SK-N-SH (cell line): ENCODE measurements at regions not wholly inside any gene's neighbourhood (a gene's known extent, or its start where the extent isn't known, plus 50 kb on each side); places are given as distances from the start of the nearest gene placed in this dataset.

Source experiments
- CTCF ChIA-PET: fragments of 300-600, 350-600 bp; formaldehyde crosslinking; extraction: SDS; loops from one replicate; lab custom pipeline; 2021; lab: Yijun Ruan, JAX
- POLR2A ChIA-PET: fragments of 350-600 bp; sonication (Branson Sonifier 250); formaldehyde crosslinking; extraction: SDS; loops from one replicate; lab custom pipeline; 2020; ENCODE audit warnings: antibody characterized with exemption, inconsistent platforms; lab: Yijun Ruan, JAX
- DNase-seq: peaks from one replicate; pipeline ENCODE4 v3.0.0; 2012
- H2AFZ ChIP-seq: fragments of 200-600 bp; sonication (generic); 2 replicates; pipeline ENCODE4 v1.8.1; 2016; ENCODE audit warnings: antibody characterized with exemption, mild to moderate bottlenecking, low read depth
- H3F3A ChIP-seq: fragments of 200-600 bp; sonication (generic); replicated peaks from 2 replicates; pipeline ENCODE3; 2016; ENCODE audit warnings: antibody characterized with exemption, mild to moderate bottlenecking; ENCODE audit not compliant: insufficient read depth
- H3K27ac ChIP-seq, 2 experiments: fragments of 200-500 bp in 1 of 2; fragments of 200-600 bp in 1 of 2; sonication (Bioruptor generic) in 1 of 2; sonication (generic), shearing (Covaris generic) in 1 of 2; 2 replicates each; pipeline versions ENCODE4 v1.5.1 to v1.6.1; 2014 to 2016; ENCODE audit warnings: low read depth in 2 of 2, inconsistent platforms in 1 of 2, low read length in 1 of 2, mild to moderate bottlenecking in 1 of 2, mixed read lengths in 1 of 2
- H3K27me3 ChIP-seq: fragments of 200-600 bp; sonication (generic), shearing (Covaris generic); 2 replicates; pipeline ENCODE4 v1.6.1; 2016; ENCODE audit warnings: mixed run types; ENCODE audit not compliant: insufficient read depth
- H3K36me3 ChIP-seq, 2 experiments: fragments of 200-500 bp in 1 of 2; fragments of 200-600 bp in 1 of 2; sonication (Bioruptor generic) in 1 of 2; sonication (generic) in 1 of 2; replicated peaks in 1 of 2; 2 replicates each; pipeline versions ENCODE3 to v1.5.1; 2014 to 2016; ENCODE audit warnings: low read length in 1 of 2, mild to moderate bottlenecking in 1 of 2; ENCODE audit not compliant: insufficient read depth in 2 of 2, control insufficient read depth in 1 of 2
- H3K4me1 ChIP-seq, 2 experiments: fragments of 200-500 bp in 1 of 2; fragments of 200-600 bp in 1 of 2; sonication (Bioruptor generic) in 1 of 2; sonication (generic), shearing (Covaris generic) in 1 of 2; 2 replicates each; pipeline versions ENCODE4 v1.5.1 to v1.6.1; 2014 to 2016; ENCODE audit warnings: low read depth in 1 of 2, low read length in 1 of 2, mixed run types in 1 of 2; ENCODE audit not compliant: insufficient read depth in 2 of 2, control insufficient read depth in 1 of 2
- H3K4me2 ChIP-seq: fragments of 200-600 bp; sonication (generic), shearing (Covaris generic); 2 replicates; pipeline ENCODE4 v1.6.1; 2017; ENCODE audit warnings: mixed run types
- H3K4me3 ChIP-seq, 2 experiments: fragments of 200-500 bp in 1 of 2; fragments of 200-600 bp in 1 of 2; sonication (Bioruptor generic) in 1 of 2; sonication (generic), shearing (Covaris generic) in 1 of 2; 2 replicates each; pipeline versions ENCODE4 v1.5.1 to v1.8.1; 2014 to 2016; ENCODE audit warnings: low read depth in 2 of 2, inconsistent platforms in 1 of 2, low read length in 1 of 2, mild to moderate bottlenecking in 1 of 2, mixed read lengths in 1 of 2, moderate library complexity in 1 of 2
- H3K79me2 ChIP-seq: fragments of 200-600 bp; sonication (generic); 2 replicates; pipeline ENCODE4 v1.8.1; 2017; ENCODE audit warnings: mild to moderate bottlenecking; ENCODE audit not compliant: insufficient read depth
- H3K9ac ChIP-seq: fragments of 200-600 bp; sonication (generic); 2 replicates; pipeline ENCODE4 v1.6.1; 2017; ENCODE audit warnings: mixed run types
- H3K9me2 ChIP-seq: fragments of 200-600 bp; sonication (generic); 2 replicates; pipeline ENCODE4 v1.6.1; 2017; ENCODE audit warnings: mixed run types
- H3K9me3 ChIP-seq: fragments of 200-600 bp; sonication (generic); 2 replicates; pipeline ENCODE4 v1.6.1; 2017; ENCODE audit warnings: mixed run types, mild to moderate bottlenecking, moderate library complexity
- H4K20me1 ChIP-seq: fragments of 200-600 bp; sonication (generic); 2 replicates; pipeline ENCODE4 v1.6.1; 2017; ENCODE audit warnings: mild to moderate bottlenecking, mixed run types; ENCODE audit not compliant: insufficient read depth
- CHD2 ChIP-seq: fragments of 150-350 bp; IDR thresholded peaks from 2 replicates; pipeline ENCODE4 v1.6.1; 2018; ENCODE audit warnings: low read length; ENCODE audit not compliant: partially characterized antibody
- FOSL2 ChIP-seq: IDR thresholded peaks from 2 replicates; pipeline ENCODE4 v1.4.0; 2012; ENCODE audit warnings: low read depth, mild to moderate bottlenecking, moderate library complexity, borderline replicate concordance
- FOXJ3 ChIP-seq: sonication (generic); formaldehyde crosslinking; IDR thresholded peaks from 2 replicates; pipeline ENCODE4 v1.5.1; 2020; ENCODE audit warnings: mild to moderate bottlenecking, missing genetic modification reagents
- GATA2 ChIP-seq: sonication (generic); formaldehyde crosslinking; IDR thresholded peaks from 2 replicates; pipeline ENCODE4 v1.5.0; 2020; ENCODE audit warnings: mild to moderate bottlenecking, missing genetic modification reagents
- JUND ChIP-seq: IDR thresholded peaks from 2 replicates; pipeline ENCODE4 v1.4.0; 2012
- MXI1 ChIP-seq: IDR thresholded peaks from 2 replicates; pipeline ENCODE4 v1.6.1; 2012; ENCODE audit warnings: mild to moderate bottlenecking, low read depth, low read length, improper control_type of control experiment
- NRF1 ChIP-seq: IDR thresholded peaks from 2 replicates; pipeline ENCODE4 v1.6.1; 2012; ENCODE audit warnings: low read depth, mild to moderate bottlenecking, low read length
- POLR2AphosphoS5 ChIP-seq: IDR thresholded peaks from 2 replicates; pipeline ENCODE4 v1.6.1; 2012; ENCODE audit warnings: low read depth, low read length
- RAD21 ChIP-seq: IDR thresholded peaks from 2 replicates; pipeline ENCODE4 v1.6.1; 2012; ENCODE audit warnings: mild to moderate bottlenecking, low read length
- RCOR1 ChIP-seq: fragments of 150-350 bp; IDR thresholded peaks from 2 replicates; pipeline ENCODE4 v1.6.1; 2017; ENCODE audit warnings: antibody characterized with exemption, low read length
- SIN3A ChIP-seq: IDR thresholded peaks from 2 replicates; pipeline ENCODE4 v1.6.1; 2012; ENCODE audit warnings: low read depth, mild to moderate bottlenecking, low read length, moderate library complexity, borderline replicate concordance
- SMC3 ChIP-seq: IDR thresholded peaks from 2 replicates; pipeline ENCODE4 v1.6.1; 2012; ENCODE audit warnings: low read depth, low read length, improper control_type of control experiment
- TAF1 ChIP-seq: IDR thresholded peaks from 2 replicates; pipeline ENCODE4 v1.6.1; 2012; ENCODE audit warnings: low read depth, mild to moderate bottlenecking, low read length, moderate library complexity, borderline replicate concordance
- TCF12 ChIP-seq: IDR thresholded peaks from 2 replicates; pipeline ENCODE4 v1.4.0; 2012
- YY1 ChIP-seq: IDR thresholded peaks from 2 replicates; pipeline ENCODE4 v1.4.0; 2012; ENCODE audit warnings: low read depth, mild to moderate bottlenecking
- ZBTB33 ChIP-seq: IDR thresholded peaks from 2 replicates; pipeline ENCODE4 v1.4.0; 2012; ENCODE audit warnings: low read depth, borderline replicate concordance
- WGBS: methylation state at CpG from one replicate; pipeline ENCODE4 v1.1.6; 2017; ENCODE audit warnings: low lambda C conversion rate; 5-methylcytosine and 5-hydroxymethylcytosine counted together
- TF ChIP-seq, protein P1 (sequence below): fragments of 150-350 bp; IDR thresholded peaks from 2 replicates; pipeline ENCODE4 v1.6.1; 2017; ENCODE audit warnings: antibody characterized with exemption, low read length, low read depth, borderline replicate concordance
- TF ChIP-seq, protein P2 (sequence below): IDR thresholded peaks from 2 replicates; pipeline ENCODE4 v1.4.0; 2012; ENCODE audit warnings: low read depth
- TF ChIP-seq, protein P3 (sequence below): IDR thresholded peaks from 2 replicates; pipeline ENCODE4; 2012
- TF ChIP-seq, protein P4 (sequence below): IDR thresholded peaks from 2 replicates; pipeline ENCODE4 v1.6.1; 2012; ENCODE audit warnings: mild to moderate bottlenecking, low read depth, low read length, moderate library complexity

- H3K4me3 ChIP-seq: no peak overlapping the region
- H3F3A ChIP-seq: no peaks in the 10 kb centered on the region
- H3K4me2 ChIP-seq: no peak overlapping the region
- no peaks in the 10 kb centered on the region for H3K27me3 ChIP-seq
- H3K4me1 ChIP-seq: no peaks in the 10 kb centered on the region
- no peak overlapping the region for H3K27ac ChIP-seq
- ChIA-PET POLR2A (no interaction called here), CTCF (no interaction called here)
- WGBS: 5% methylated on average over 4 of the region's 4 CpGs
- no peaks in the 10 kb centered on the region for H3K79me2 ChIP-seq
- no peaks in the 10 kb centered on the region for H3K36me3 ChIP-seq
- H3K9me3 ChIP-seq: no peaks in the 10 kb centered on the region
- no peak overlapping the region for H2AFZ ChIP-seq
- no peak overlapping the region for H3K9ac ChIP-seq
- H3K9me2 ChIP-seq: no peaks in the 10 kb centered on the region
- no peak for DNase-seq
- TF ChIP-seq, protein P1, sequence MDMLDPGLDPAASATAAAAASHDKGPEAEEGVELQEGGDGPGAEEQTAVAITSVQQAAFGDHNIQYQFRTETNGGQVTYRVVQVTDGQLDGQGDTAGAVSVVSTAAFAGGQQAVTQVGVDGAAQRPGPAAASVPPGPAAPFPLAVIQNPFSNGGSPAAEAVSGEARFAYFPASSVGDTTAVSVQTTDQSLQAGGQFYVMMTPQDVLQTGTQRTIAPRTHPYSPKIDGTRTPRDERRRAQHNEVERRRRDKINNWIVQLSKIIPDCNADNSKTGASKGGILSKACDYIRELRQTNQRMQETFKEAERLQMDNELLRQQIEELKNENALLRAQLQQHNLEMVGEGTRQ: no peak
- no peak for TF ChIP-seq FOSL2
- no peak for TF ChIP-seq NRF1
- TF ChIP-seq RCOR1: no peak
- TF ChIP-seq, protein P2, sequence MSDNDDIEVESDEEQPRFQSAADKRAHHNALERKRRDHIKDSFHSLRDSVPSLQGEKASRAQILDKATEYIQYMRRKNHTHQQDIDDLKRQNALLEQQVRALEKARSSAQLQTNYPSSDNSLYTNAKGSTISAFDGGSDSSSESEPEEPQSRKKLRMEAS: no peak
- TF ChIP-seq YY1: no peak
- no peak for TF ChIP-seq CHD2
- TF ChIP-seq TCF12: no peak
- no peak for TF ChIP-seq MXI1
- TF ChIP-seq GATA2 (CRISPR knock-in tag): no peak
- no peak for TF ChIP-seq TAF1
- no peak for TF ChIP-seq RAD21
- TF ChIP-seq, protein P3, sequence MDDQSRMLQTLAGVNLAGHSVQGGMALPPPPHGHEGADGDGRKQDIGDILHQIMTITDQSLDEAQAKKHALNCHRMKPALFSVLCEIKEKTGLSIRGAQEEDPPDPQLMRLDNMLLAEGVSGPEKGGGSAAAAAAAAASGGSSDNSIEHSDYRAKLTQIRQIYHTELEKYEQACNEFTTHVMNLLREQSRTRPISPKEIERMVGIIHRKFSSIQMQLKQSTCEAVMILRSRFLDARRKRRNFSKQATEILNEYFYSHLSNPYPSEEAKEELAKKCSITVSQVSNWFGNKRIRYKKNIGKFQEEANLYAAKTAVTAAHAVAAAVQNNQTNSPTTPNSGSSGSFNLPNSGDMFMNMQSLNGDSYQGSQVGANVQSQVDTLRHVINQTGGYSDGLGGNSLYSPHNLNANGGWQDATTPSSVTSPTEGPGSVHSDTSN: no peak
- TF ChIP-seq SIN3A: no peak
- no peak for TF ChIP-seq FOXJ3 (CRISPR knock-in tag)
- no peaks in the 10 kb centered on the region for H4K20me1 ChIP-seq
Measured at GRCh38 chrX:94551831-94552230, 877.8 kb downstream of the FAM133A start.

GRCh38 chrX:94560930-94561329 is 886.9 kb downstream of the FAM133A start:
- no peak for DNase-seq
- Histone ChIP-seq H3K36me3 (no peaks in the 10 kb centered on the region), H2AFZ (no peak overlapping the region), H3K4me3 (no peak overlapping the region), H3K27me3 (no peaks in the 10 kb centered on the region), H3K4me2 (no peak overlapping the region), H3K4me1 (no peaks in the 10 kb centered on the region), H4K20me1 (no peaks in the 10 kb centered on the region), H3K9me3 (no peaks in the 10 kb centered on the region; the same call in 1 of the 2 replicates), H3K9me2 (no peaks in the 10 kb centered on the region), H3F3A (no peaks in the 10 kb centered on the region), H3K79me2 (no peaks in the 10 kb centered on the region), H3K27ac (no peak overlapping the region), H3K9ac (no peak overlapping the region)
- ChIA-PET CTCF (no interaction called here), POLR2A (no interaction called here)
- WGBS: 6% methylated on average over 4 of the region's 4 CpGs
- TF ChIP-seq, protein P4, sequence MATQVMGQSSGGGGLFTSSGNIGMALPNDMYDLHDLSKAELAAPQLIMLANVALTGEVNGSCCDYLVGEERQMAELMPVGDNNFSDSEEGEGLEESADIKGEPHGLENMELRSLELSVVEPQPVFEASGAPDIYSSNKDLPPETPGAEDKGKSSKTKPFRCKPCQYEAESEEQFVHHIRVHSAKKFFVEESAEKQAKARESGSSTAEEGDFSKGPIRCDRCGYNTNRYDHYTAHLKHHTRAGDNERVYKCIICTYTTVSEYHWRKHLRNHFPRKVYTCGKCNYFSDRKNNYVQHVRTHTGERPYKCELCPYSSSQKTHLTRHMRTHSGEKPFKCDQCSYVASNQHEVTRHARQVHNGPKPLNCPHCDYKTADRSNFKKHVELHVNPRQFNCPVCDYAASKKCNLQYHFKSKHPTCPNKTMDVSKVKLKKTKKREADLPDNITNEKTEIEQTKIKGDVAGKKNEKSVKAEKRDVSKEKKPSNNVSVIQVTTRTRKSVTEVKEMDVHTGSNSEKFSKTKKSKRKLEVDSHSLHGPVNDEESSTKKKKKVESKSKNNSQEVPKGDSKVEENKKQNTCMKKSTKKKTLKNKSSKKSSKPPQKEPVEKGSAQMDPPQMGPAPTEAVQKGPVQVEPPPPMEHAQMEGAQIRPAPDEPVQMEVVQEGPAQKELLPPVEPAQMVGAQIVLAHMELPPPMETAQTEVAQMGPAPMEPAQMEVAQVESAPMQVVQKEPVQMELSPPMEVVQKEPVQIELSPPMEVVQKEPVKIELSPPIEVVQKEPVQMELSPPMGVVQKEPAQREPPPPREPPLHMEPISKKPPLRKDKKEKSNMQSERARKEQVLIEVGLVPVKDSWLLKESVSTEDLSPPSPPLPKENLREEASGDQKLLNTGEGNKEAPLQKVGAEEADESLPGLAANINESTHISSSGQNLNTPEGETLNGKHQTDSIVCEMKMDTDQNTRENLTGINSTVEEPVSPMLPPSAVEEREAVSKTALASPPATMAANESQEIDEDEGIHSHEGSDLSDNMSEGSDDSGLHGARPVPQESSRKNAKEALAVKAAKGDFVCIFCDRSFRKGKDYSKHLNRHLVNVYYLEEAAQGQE: no peak
- TF ChIP-seq MXI1: no peak
- no peak for TF ChIP-seq POLR2AphosphoS5
- no peak for TF ChIP-seq CHD2
- no peak for TF ChIP-seq SMC3
- TF ChIP-seq JUND: no peak
- no peak for TF ChIP-seq FOXJ3 (CRISPR knock-in tag)
- no peak for TF ChIP-seq RCOR1
- TF ChIP-seq ZBTB33: no peak
- TF ChIP-seq TAF1: no peak
